ENCODE measurements at regions not wholly inside any gene's neighbourhood (a gene's known extent, or its start where the extent isn't known, plus 50 kb on each side); places are given as distances from the start of the nearest gene placed in this dataset. TPM values are rescaled to one million over a fixed set of nuclear protein-coding genes. Genes with fewer than 3 reads are reported as not detected.

Small RNA genes in the stretch of these regions (small RNA-seq; reads per million reads assigned to genes)
- not detected for gene AC245291.3 (ENCODE audit: low replicate concordance)
- not detected for gene IGLVVII-41-1 (ENCODE audit: low replicate concordance)

Data from skin of body (tissue), 1 donor.